ENCODE measurements at regions not wholly inside any gene's neighbourhood (a gene's known extent, or its start where the extent isn't known, plus 50 kb on each side); places are given as distances from the start of the nearest gene placed in this dataset.

- no peak overlapping the region for H3K4me3 ChIP-seq (ENCODE audit: low read length)
- H3K27me3 ChIP-seq (ENCODE audit: insufficient read depth, low read length): no peaks in the 10 kb centered on the region
- no peaks in the 10 kb centered on the region for H3K36me3 ChIP-seq (ENCODE audit: insufficient read depth, low read depth, low read length)
- no peak overlapping the region for H3K9ac ChIP-seq (ENCODE audit: low read depth, low read length)
- H3K4me1 ChIP-seq (ENCODE audit: insufficient read depth, low read length): no peaks in the 10 kb centered on the region
- no peak overlapping the region for H3K27ac ChIP-seq (ENCODE audit: low read length)
- H3K9me3 ChIP-seq (ENCODE audit: insufficient read depth, low read depth, low read length): peaks cover 45% of the 10 kb centered on the region
Observed at GRCh38 chr18:78652001-78652545, 327.5 kb upstream of the SALL3 start.

- H3K9ac ChIP-seq (ENCODE audit: low read depth, low read length): no peak overlapping the region
- H3K4me3 ChIP-seq (ENCODE audit: low read length): no peak overlapping the region
- H3K27me3 ChIP-seq (ENCODE audit: insufficient read depth, low read length): no peaks in the 10 kb centered on the region
- no peak overlapping the region for H3K27ac ChIP-seq (ENCODE audit: low read length)
- H3K9me3 ChIP-seq (ENCODE audit: insufficient read depth, low read depth, low read length): peaks cover 45% of the 10 kb centered on the region
- no peaks in the 10 kb centered on the region for H3K36me3 ChIP-seq (ENCODE audit: insufficient read depth, low read depth, low read length)
- H3K4me1 ChIP-seq (ENCODE audit: insufficient read depth, low read length): no peaks in the 10 kb centered on the region
Observed at GRCh38 chr18:78655921-78656320, 323.7 kb upstream of the SALL3 start.

GRCh38 chr18:78656346-78656925 lies 323.2 kb upstream of the SALL3 start:
- H3K9me3 ChIP-seq (ENCODE audit: insufficient read depth, low read depth, low read length): peaks cover 43% of the 10 kb centered on the region
- no peak overlapping the region for H3K27ac ChIP-seq (ENCODE audit: low read length)
- no peak overlapping the region for H3K4me3 ChIP-seq (ENCODE audit: low read length)
- H3K9ac ChIP-seq (ENCODE audit: low read depth, low read length): no peak overlapping the region
- no peaks in the 10 kb centered on the region for H3K27me3 ChIP-seq (ENCODE audit: insufficient read depth, low read length)
- no peaks in the 10 kb centered on the region for H3K4me1 ChIP-seq (ENCODE audit: insufficient read depth, low read length)
- no peaks in the 10 kb centered on the region for H3K36me3 ChIP-seq (ENCODE audit: insufficient read depth, low read depth, low read length)

- Histone ChIP-seq H3K27me3 (ENCODE audit: insufficient read depth, low read length) (no peaks in the 10 kb centered on the region), H3K36me3 (ENCODE audit: insufficient read depth, low read depth, low read length) (no peaks in the 10 kb centered on the region), H3K27ac (ENCODE audit: low read length) (no peak overlapping the region), H3K4me1 (ENCODE audit: insufficient read depth, low read length) (no peaks in the 10 kb centered on the region), H3K4me3 (ENCODE audit: low read length) (no peak overlapping the region), H3K9ac (ENCODE audit: low read depth, low read length) (no peak overlapping the region), H3K9me3 (ENCODE audit: insufficient read depth, low read depth, low read length) (peaks cover 25% of the 10 kb centered on the region)
Observed at GRCh38 chr18:78658531-78658930, 321.1 kb upstream of the SALL3 start.

- H3K4me3 ChIP-seq (ENCODE audit: low read length): no peak overlapping the region
- no peak overlapping the region for H3K27ac ChIP-seq (ENCODE audit: low read length)
- no peaks in the 10 kb centered on the region for H3K36me3 ChIP-seq (ENCODE audit: insufficient read depth, low read depth, low read length)
- H3K27me3 ChIP-seq (ENCODE audit: insufficient read depth, low read length): no peaks in the 10 kb centered on the region
- H3K9me3 ChIP-seq (ENCODE audit: insufficient read depth, low read depth, low read length): peaks cover 20% of the 10 kb centered on the region
- H3K4me1 ChIP-seq (ENCODE audit: insufficient read depth, low read length): no peaks in the 10 kb centered on the region
- H3K9ac ChIP-seq (ENCODE audit: low read depth, low read length): no peak overlapping the region
Observed at GRCh38 chr18:78659057-78659456, 320.6 kb upstream of the SALL3 start.

- Histone ChIP-seq H3K9me3 (ENCODE audit: insufficient read depth, low read depth, low read length) (peaks cover 16% of the 10 kb centered on the region), H3K36me3 (ENCODE audit: insufficient read depth, low read depth, low read length) (no peaks in the 10 kb centered on the region), H3K4me3 (ENCODE audit: low read length) (no peak overlapping the region), H3K4me1 (ENCODE audit: insufficient read depth, low read length) (no peaks in the 10 kb centered on the region), H3K9ac (ENCODE audit: low read depth, low read length) (no peak overlapping the region), H3K27me3 (ENCODE audit: insufficient read depth, low read length) (no peaks in the 10 kb centered on the region), H3K27ac (ENCODE audit: low read length) (no peak overlapping the region)
Observed at GRCh38 chr18:78659748-78660147, 319.9 kb upstream of the SALL3 start.

- Histone ChIP-seq H3K4me3 (ENCODE audit: low read length) (no peak overlapping the region), H3K36me3 (ENCODE audit: insufficient read depth, low read depth, low read length) (no peaks in the 10 kb centered on the region), H3K27me3 (ENCODE audit: insufficient read depth, low read length) (no peaks in the 10 kb centered on the region), H3K4me1 (ENCODE audit: insufficient read depth, low read length) (no peaks in the 10 kb centered on the region), H3K9ac (ENCODE audit: low read depth, low read length) (no peak overlapping the region), H3K9me3 (ENCODE audit: insufficient read depth, low read depth, low read length) (peaks cover 11% of the 10 kb centered on the region), H3K27ac (ENCODE audit: low read length) (no peak overlapping the region)
Observed at GRCh38 chr18:78660311-78660710, 319.3 kb upstream of the SALL3 start.

GRCh38 chr18:78661316-78661715 lies 318.3 kb upstream of the SALL3 start:
- peaks cover 3% of the 10 kb centered on the region; the same call in 1 of the 2 replicates for H3K9me3 ChIP-seq (ENCODE audit: insufficient read depth, low read depth, low read length)
- H3K9ac ChIP-seq (ENCODE audit: low read depth, low read length): no peak overlapping the region
- no peaks in the 10 kb centered on the region for H3K27me3 ChIP-seq (ENCODE audit: insufficient read depth, low read length)
- H3K4me1 ChIP-seq (ENCODE audit: insufficient read depth, low read length): no peaks in the 10 kb centered on the region
- H3K27ac ChIP-seq (ENCODE audit: low read length): no peak overlapping the region
- H3K4me3 ChIP-seq (ENCODE audit: low read length): no peak overlapping the region
- H3K36me3 ChIP-seq (ENCODE audit: insufficient read depth, low read depth, low read length): no peaks in the 10 kb centered on the region

GRCh38 chr18:78662879-78663278 lies 316.7 kb upstream of the SALL3 start:
- H3K27ac ChIP-seq (ENCODE audit: low read length): no peak overlapping the region
- no peak overlapping the region for H3K9ac ChIP-seq (ENCODE audit: low read depth, low read length)
- no peak overlapping the region for H3K4me3 ChIP-seq (ENCODE audit: low read length)
- H3K27me3 ChIP-seq (ENCODE audit: insufficient read depth, low read length): no peaks in the 10 kb centered on the region
- no peaks in the 10 kb centered on the region for H3K36me3 ChIP-seq (ENCODE audit: insufficient read depth, low read depth, low read length)
- H3K4me1 ChIP-seq (ENCODE audit: insufficient read depth, low read length): no peaks in the 10 kb centered on the region
- no peaks in the 10 kb centered on the region for H3K9me3 ChIP-seq (ENCODE audit: insufficient read depth, low read depth, low read length)

GRCh38 chr18:78664048-78664447 lies 315.6 kb upstream of the SALL3 start:
- H3K27ac ChIP-seq (ENCODE audit: low read length): no peak overlapping the region
- H3K4me3 ChIP-seq (ENCODE audit: low read length): no peak overlapping the region
- H3K9me3 ChIP-seq (ENCODE audit: insufficient read depth, low read depth, low read length): no peaks in the 10 kb centered on the region
- no peaks in the 10 kb centered on the region for H3K27me3 ChIP-seq (ENCODE audit: insufficient read depth, low read length)
- H3K4me1 ChIP-seq (ENCODE audit: insufficient read depth, low read length): no peaks in the 10 kb centered on the region
- H3K36me3 ChIP-seq (ENCODE audit: insufficient read depth, low read depth, low read length): no peaks in the 10 kb centered on the region
- H3K9ac ChIP-seq (ENCODE audit: low read depth, low read length): no peak overlapping the region

GRCh38 chr18:78664848-78665247 lies 314.8 kb upstream of the SALL3 start:
- Histone ChIP-seq H3K4me3 (ENCODE audit: low read length) (no peak overlapping the region), H3K27me3 (ENCODE audit: insufficient read depth, low read length) (no peaks in the 10 kb centered on the region), H3K9ac (ENCODE audit: low read depth, low read length) (no peak overlapping the region), H3K4me1 (ENCODE audit: insufficient read depth, low read length) (peaks cover 3% of the 10 kb centered on the region; the same call in 1 of the 2 replicates), H3K9me3 (ENCODE audit: insufficient read depth, low read depth, low read length) (no peaks in the 10 kb centered on the region), H3K36me3 (ENCODE audit: insufficient read depth, low read depth, low read length) (no peaks in the 10 kb centered on the region), H3K27ac (ENCODE audit: low read length) (no peak overlapping the region)

- Histone ChIP-seq H3K4me1 (ENCODE audit: insufficient read depth, low read length) (peaks cover 9% of the 10 kb centered on the region; the same call in 1 of the 2 replicates), H3K27ac (ENCODE audit: low read length) (no peak overlapping the region), H3K9ac (ENCODE audit: low read depth, low read length) (no peak overlapping the region), H3K4me3 (ENCODE audit: low read length) (no peak overlapping the region), H3K36me3 (ENCODE audit: insufficient read depth, low read depth, low read length) (no peaks in the 10 kb centered on the region), H3K9me3 (ENCODE audit: insufficient read depth, low read depth, low read length) (no peaks in the 10 kb centered on the region), H3K27me3 (ENCODE audit: insufficient read depth, low read length) (no peaks in the 10 kb centered on the region)
Observed at GRCh38 chr18:78665644-78666043, 314.0 kb upstream of the SALL3 start.
